Thymus (tissue), 11 donors: ENCODE measurements at regions not wholly inside any gene's neighbourhood (a gene's known extent, or its start where the extent isn't known, plus 50 kb on each side); places are given as distances from the start of the nearest gene placed in this dataset.

Experiments used
- DNase-seq, 9 donors: peaks; one replicate each; pipeline ENCODE4 v3.0.0-alpha.2; 2013; ENCODE audit warnings: low spot score in 9 of 9, low read depth in 6 of 9, missing footprints in 1 of 9
- H3K27ac ChIP-seq, 2 donors: one replicate each; pipeline ENCODE4 v1.5.1; 2013; ENCODE audit warnings: control low read depth in 1 of 2, low read depth in 1 of 2, low read length in 1 of 2, mild to moderate bottlenecking in 1 of 2, moderate library complexity in 1 of 2
- H3K27me3 ChIP-seq, 2 donors: one replicate each; pipeline ENCODE4 v1.5.1; 2013; ENCODE audit warnings: low read length in 1 of 2; ENCODE audit not compliant: control insufficient read depth in 2 of 2, insufficient read depth in 1 of 2
- H3K36me3 ChIP-seq, 2 donors: one replicate each; pipeline ENCODE4 v1.5.1; 2013; ENCODE audit warnings: low read length in 1 of 2, mild to moderate bottlenecking in 1 of 2, moderate library complexity in 1 of 2; ENCODE audit not compliant: control insufficient read depth in 2 of 2, insufficient read depth in 2 of 2
- H3K4me1 ChIP-seq, 2 donors: one replicate each; pipeline ENCODE4 v1.5.1; 2013; ENCODE audit warnings: low read length in 2 of 2; ENCODE audit not compliant: control insufficient read depth in 2 of 2, insufficient read depth in 2 of 2
- H3K4me3 ChIP-seq, 2 donors: one replicate each; pipeline ENCODE4 v1.5.1; 2013; ENCODE audit warnings: low read length in 2 of 2, control low read depth in 1 of 2, mild to moderate bottlenecking in 1 of 2
- H3K9me3 ChIP-seq, 2 donors: one replicate each; pipeline ENCODE4 v1.5.1; 2013; ENCODE audit warnings: low read length in 1 of 2, mild to moderate bottlenecking in 1 of 2; ENCODE audit not compliant: control insufficient read depth in 2 of 2, insufficient read depth in 1 of 2
- WGBS: extraction: QIAGEN DNeasy Blood & Tissue Kit; methylation state at CpG from one replicate; pipeline ENCODE4 v1.1.7; 2013; 5-methylcytosine and 5-hydroxymethylcytosine counted together
- donor health status: healthy.

- H3K9me3 ChIP-seq = peaks cover 0 to under 1% of the 10 kb centered on the region in 2 donors
- no peak overlapping the region for H3K4me3 ChIP-seq
- no peaks in the 10 kb centered on the region for H3K4me1 ChIP-seq
- H3K27me3 ChIP-seq = no peaks in the 10 kb centered on the region
- H3K36me3 ChIP-seq = no peaks in the 10 kb centered on the region
- H3K27ac ChIP-seq = no peak overlapping the region
- DNase-seq = no peak
- 83% methylated on average over 1 of the region's 1 CpG for WGBS
Measured at GRCh38 chr2:76450024-76450475, 739.3 kb upstream of the GCFC2 start.

DNA sequence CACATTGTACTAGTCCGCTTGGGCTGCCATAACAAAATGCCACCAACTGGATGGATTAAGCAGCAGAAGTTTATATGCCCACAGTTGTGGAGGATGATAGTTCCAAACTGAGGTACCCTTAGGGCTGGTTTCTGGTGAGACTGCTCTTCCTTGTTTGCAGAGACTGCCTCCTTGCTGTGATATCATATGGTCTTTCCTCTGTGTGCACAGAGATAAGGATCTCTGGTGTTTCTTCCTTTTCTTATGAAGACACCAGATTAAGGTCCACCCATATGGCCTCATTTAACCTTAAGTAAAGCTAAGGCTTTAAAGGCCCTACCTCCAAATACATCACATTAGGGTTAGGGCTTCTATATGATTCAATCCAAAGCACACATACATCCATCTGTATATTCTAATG, 738.2 kb upstream of the GCFC2 start:
- 95% methylated on average over 1 of the region's 1 CpG for WGBS
- no peak overlapping the region for H3K27ac ChIP-seq
- H3K27me3 ChIP-seq = no peaks in the 10 kb centered on the region
- DNase-seq = no peak
- H3K36me3 ChIP-seq = no peaks in the 10 kb centered on the region
- H3K4me1 ChIP-seq = no peaks in the 10 kb centered on the region
- H3K9me3 ChIP-seq = peaks cover 0 to 3% of the 10 kb centered on the region in 2 donors
- H3K4me3 ChIP-seq = no peak overlapping the region

- no peak for DNase-seq
- Histone ChIP-seq H3K27me3 (no peaks in the 10 kb centered on the region), H3K27ac (no peak overlapping the region), H3K9me3 (peaks cover 0 to 3% of the 10 kb centered on the region in 2 donors), H3K4me1 (no peaks in the 10 kb centered on the region), H3K36me3 (no peaks in the 10 kb centered on the region), H3K4me3 (no peak overlapping the region)
- WGBS = 72% methylated on average over 3 of the region's 3 CpGs
Measured at GRCh38 chr2:76447294-76447693, 736.6 kb upstream of the GCFC2 start.

DNA sequence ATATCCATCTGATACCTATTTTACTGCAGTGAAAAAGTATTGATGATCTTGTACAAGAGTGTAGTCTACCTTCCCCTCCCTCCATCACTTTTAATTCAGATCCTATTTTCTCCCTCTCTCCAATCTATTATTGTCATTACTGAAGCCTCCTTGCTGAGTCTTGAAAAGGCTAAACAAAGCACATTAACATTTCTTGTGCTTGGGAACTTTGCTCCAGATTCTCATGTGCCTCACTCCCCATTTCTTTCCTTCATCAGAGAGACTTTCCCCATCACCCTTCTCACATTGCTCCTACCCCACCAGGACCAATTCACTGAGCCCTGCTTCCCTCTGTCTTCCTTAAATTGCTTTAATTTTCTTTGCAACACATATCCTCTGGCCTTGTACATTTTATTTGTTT, 736.2 kb upstream of the GCFC2 start:
- peaks cover 0 to 3% of the 10 kb centered on the region in 2 donors for H3K9me3 ChIP-seq
- H3K36me3 ChIP-seq = no peaks in the 10 kb centered on the region
- DNase-seq = no peak
- no peaks in the 10 kb centered on the region for H3K4me1 ChIP-seq
- no peak overlapping the region for H3K4me3 ChIP-seq
- H3K27ac ChIP-seq = no peak overlapping the region
- H3K27me3 ChIP-seq = no peaks in the 10 kb centered on the region

DNA sequence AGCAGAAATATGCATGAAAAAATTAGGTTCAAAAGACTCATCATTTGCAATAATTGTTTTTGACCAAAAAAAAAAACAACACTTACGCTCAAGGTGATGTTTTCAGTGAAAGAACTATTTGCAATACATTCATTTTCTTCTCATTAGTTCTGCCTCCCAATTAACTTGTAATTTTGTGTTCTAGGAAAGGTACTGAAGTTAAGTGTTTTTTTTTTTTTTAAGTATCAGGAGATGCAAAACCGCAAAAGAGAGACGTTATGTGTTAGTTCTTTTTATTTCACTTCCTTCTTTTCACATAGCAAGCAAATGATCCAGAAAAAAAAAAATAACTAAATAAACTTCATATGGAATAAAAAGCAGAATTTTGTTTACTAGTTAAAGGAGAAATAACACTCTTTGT, 735.2 kb upstream of the GCFC2 start:
- Histone ChIP-seq H3K27me3 (no peaks in the 10 kb centered on the region), H3K36me3 (no peaks in the 10 kb centered on the region), H3K9me3 (peaks cover 0 to 3% of the 10 kb centered on the region in 2 donors), H3K4me1 (no peaks in the 10 kb centered on the region), H3K27ac (no peak overlapping the region), H3K4me3 (no peak overlapping the region)
- WGBS = 82% methylated on average over 3 of the region's 3 CpGs
- no peak for DNase-seq

DNA sequence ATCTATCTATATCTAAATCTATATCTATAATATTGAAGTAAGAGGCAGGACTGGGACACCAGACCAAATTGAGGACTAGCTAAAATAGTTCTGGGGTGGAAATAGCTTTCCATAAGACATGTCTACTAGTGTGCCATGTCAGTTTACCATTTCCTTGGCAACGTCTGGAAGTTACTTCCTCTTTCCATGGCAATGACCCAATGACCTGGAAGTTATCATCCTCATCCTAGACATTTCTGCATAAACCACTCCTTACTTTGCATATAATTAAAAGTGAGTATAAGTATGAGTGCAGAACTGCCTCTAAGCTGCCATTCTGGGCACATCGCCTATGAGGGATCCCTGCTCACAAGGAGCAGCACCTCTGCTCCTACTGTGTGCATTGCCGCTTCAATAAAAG, 734.0 kb upstream of the GCFC2 start:
- no peak for DNase-seq
- Histone ChIP-seq H3K27me3 (no peaks in the 10 kb centered on the region), H3K36me3 (no peaks in the 10 kb centered on the region), H3K9me3 (peaks cover 0 to 3% of the 10 kb centered on the region in 2 donors), H3K4me1 (no peaks in the 10 kb centered on the region), H3K27ac (no peak overlapping the region), H3K4me3 (no peak overlapping the region)
- WGBS = 87% methylated on average over 3 of the region's 3 CpGs

DNA sequence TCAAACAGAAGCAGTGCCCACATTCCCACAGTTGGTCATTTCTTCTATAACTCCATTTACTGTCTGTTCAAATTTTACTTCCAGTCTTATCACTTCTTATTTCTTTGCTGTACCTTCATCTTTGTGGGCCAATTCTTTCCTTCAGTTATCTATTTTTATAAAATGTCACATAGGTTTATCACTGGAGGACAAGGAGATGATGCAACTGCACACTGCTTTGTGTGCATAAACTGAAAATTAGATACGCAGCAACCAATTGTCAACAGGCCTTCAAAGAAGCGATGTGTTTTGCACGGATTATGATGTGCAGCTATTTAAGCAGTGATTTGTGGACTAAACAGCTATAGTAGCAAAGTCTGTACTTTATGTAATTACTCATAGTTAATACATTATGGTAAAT, 726.8 kb upstream of the GCFC2 start:
- no peak for DNase-seq
- no peak overlapping the region for H3K4me3 ChIP-seq
- WGBS = 97% methylated on average over 3 of the region's 3 CpGs
- no peaks in the 10 kb centered on the region for H3K4me1 ChIP-seq
- no peaks in the 10 kb centered on the region for H3K36me3 ChIP-seq
- H3K27me3 ChIP-seq = no peaks in the 10 kb centered on the region
- no peak overlapping the region for H3K27ac ChIP-seq
- no peaks in the 10 kb centered on the region for H3K9me3 ChIP-seq

- no peak for DNase-seq
- 87% methylated on average over 2 of the region's 2 CpGs for WGBS
- Histone ChIP-seq H3K9me3 (no peaks in the 10 kb centered on the region), H3K4me3 (no peak overlapping the region), H3K27me3 (no peaks in the 10 kb centered on the region), H3K36me3 (no peaks in the 10 kb centered on the region), H3K4me1 (no peaks in the 10 kb centered on the region), H3K27ac (no peak overlapping the region)
Measured at GRCh38 chr2:76429374-76429773, 718.7 kb upstream of the GCFC2 start.

DNA sequence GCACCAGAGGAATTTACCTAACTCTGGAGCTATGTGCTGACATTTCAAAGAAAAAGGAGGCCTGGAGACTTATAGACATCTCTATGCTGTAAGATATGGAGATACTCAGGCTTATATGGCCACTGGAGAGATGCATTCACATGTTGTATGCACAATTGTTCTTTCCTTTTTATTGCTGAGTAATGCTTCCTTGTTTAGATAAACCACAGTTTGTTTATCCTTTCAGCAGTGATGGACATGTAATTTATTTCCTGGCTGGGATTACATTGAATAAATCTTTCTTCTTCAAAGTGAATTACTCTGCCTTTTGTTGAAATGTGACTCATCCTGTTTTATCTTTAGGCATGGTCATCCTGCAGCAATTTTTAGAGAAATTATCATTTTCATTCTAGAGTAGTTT, 716.7 kb upstream of the GCFC2 start:
- H3K4me1 ChIP-seq = no peaks in the 10 kb centered on the region
- H3K9me3 ChIP-seq = no peaks in the 10 kb centered on the region
- no peak overlapping the region for H3K4me3 ChIP-seq
- no peaks in the 10 kb centered on the region for H3K27me3 ChIP-seq
- H3K27ac ChIP-seq = no peak overlapping the region
- H3K36me3 ChIP-seq = no peaks in the 10 kb centered on the region
- DNase-seq = no peak

DNA sequence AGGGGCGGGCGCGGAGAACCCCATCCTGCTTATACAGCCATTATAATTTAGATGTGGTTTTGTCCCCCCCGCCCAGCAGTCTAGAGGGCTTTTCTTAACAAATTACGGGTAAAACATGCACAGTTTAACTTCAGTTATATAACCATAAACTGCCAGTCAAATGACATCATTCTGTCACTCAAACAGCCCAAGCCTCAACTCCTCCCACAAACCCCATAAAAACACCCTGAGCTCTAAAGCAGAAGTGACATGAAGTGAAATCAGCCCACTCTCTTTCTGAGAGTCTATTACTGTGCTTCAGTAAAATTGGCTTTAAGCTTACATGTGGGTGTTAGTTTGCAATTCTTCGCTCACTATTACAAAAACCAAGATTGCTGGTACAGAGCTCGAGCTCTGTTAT, 705.1 kb upstream of the GCFC2 start:
- Histone ChIP-seq H3K9me3 (no peaks in the 10 kb centered on the region), H3K4me3 (no peak overlapping the region), H3K27ac (no peak overlapping the region), H3K4me1 (no peaks in the 10 kb centered on the region), H3K36me3 (no peaks in the 10 kb centered on the region), H3K27me3 (no peaks in the 10 kb centered on the region)
- no peak for DNase-seq
- 90% methylated on average over 7 of the region's 7 CpGs for WGBS
